ENCODE measurements at regions not wholly inside any gene's neighbourhood (a gene's known extent, or its start where the extent isn't known, plus 50 kb on each side); places are given as distances from the start of the nearest gene placed in this dataset.

- WGBS, 2 experiments (ENCODE audit: extremely low coverage in 1 of 2, insufficient coverage in 1 of 2, insufficient read length in 1 of 2, insufficient replicate concordance in 2 of 2, low coverage in 1 of 2, low lambda C conversion rate in 2 of 2, missing lambda C conversion rate in 1 of 2): 14% methylated on average over 7 of the region's 9 CpGs; no CpG with 5 or more reads in 1 of the 2 experiments
- Histone ChIP-seq H3K27me3 (replicated peaks in 1 of 4; ENCODE audit: control insufficient read depth in 3 of 4, extremely low read depth in 1 of 4, insufficient read depth in 3 of 4, low read length in 3 of 4) (no peaks in the 10 kb centered on the region), H2BK15ac (ENCODE audit: low read length) (no peak overlapping the region), H4K8ac (ENCODE audit: extremely low read depth, insufficient read depth, low read length) (no peak overlapping the region), H2AFZ (ENCODE audit: low read length) (no peak overlapping the region), H2BK20ac (ENCODE audit: low read length) (no peak overlapping the region), H3K9me3 (ENCODE audit: insufficient read depth in 2 of 2, low read depth in 1 of 2, low read length in 1 of 2) (peaks cover 10 to 16% of the 10 kb centered on the region in 2 experiments; a peak in 3 of 4 replicates), H3K23ac (ENCODE audit: insufficient read length) (no peak overlapping the region), H3K79me2 (ENCODE audit: control insufficient read depth in 1 of 2, insufficient read depth in 2 of 2, low read length in 2 of 2) (no peaks in the 10 kb centered on the region), H3K9ac (replicated peaks in 1 of 4; ENCODE audit: extremely low read depth in 1 of 4, low read depth in 3 of 4, low read length in 3 of 4) (0 out of 7 replicates have a peak overlapping the region, but pooled peaks of 1 of the 4 experiments have one; percentile 6), H4K5ac (ENCODE audit: insufficient read length, low read depth, low read length) (peak overlapping the region; percentile 15), H2BK12ac (ENCODE audit: low read depth, low read length) (peak overlapping the region; percentile 55; the same call in 1 of the 2 replicates), H3K79me1 (ENCODE audit: low read depth, low read length) (no peaks in the 10 kb centered on the region), H3K4me1 (replicated peaks in 1 of 4; ENCODE audit: control insufficient read depth in 3 of 4, insufficient read depth in 4 of 4, low read length in 3 of 4) (peaks cover 2 to 15% (median 6%) of the 10 kb centered on the region in 4 experiments; a peak in 4 of 7 replicates), H2AK5ac (ENCODE audit: low read depth, low read length) (no peak overlapping the region), H3K14ac (ENCODE audit: insufficient read length) (no peak overlapping the region), H4K20me1 (replicated peaks in 1 of 2; ENCODE audit: control insufficient read depth in 1 of 2, insufficient read depth in 2 of 2, low read length in 2 of 2) (no peaks in the 10 kb centered on the region), H3K4me2 (ENCODE audit: insufficient read depth in 1 of 2, low read depth in 2 of 2, low read length in 2 of 2) (peak overlapping the region; percentile 49 to 78; a peak in 3 of 4 replicates), H3K36me3 (ENCODE audit: control insufficient read depth in 2 of 4, insufficient read depth in 4 of 4, low read length in 3 of 4) (peaks cover 0 to 3% (median 0%) of the 10 kb centered on the region in 4 experiments; a peak in 2 of 8 replicates), H2BK5ac (ENCODE audit: low read depth, low read length) (no peak overlapping the region; the same call in 1 of the 2 replicates), H3K23me2 (ENCODE audit: low read depth, low read length) (no peaks in the 10 kb centered on the region), H3K4me3 (ENCODE audit: extremely low read depth in 1 of 4, insufficient read depth in 2 of 4, low read depth in 3 of 4, low read length in 4 of 4) (peak overlapping the region in 2 of 4 experiments; percentile 3 to 34; a peak in 2 of 8 replicates), H4K91ac (replicated peaks; ENCODE audit: insufficient read length, low read length) (no peak overlapping the region), H3K4ac (replicated peaks; ENCODE audit: insufficient read length, low read depth, low read length) (no peak overlapping the region), H2BK120ac (replicated peaks; ENCODE audit: low read depth, low read length) (peak overlapping the region; percentile 90), H3K27ac (ENCODE audit: low read depth, low read length) (peak overlapping the region; percentile 67; the same call in 1 of the 2 replicates), H3K18ac (ENCODE audit: extremely low read depth, low read length) (no peak overlapping the region), H3K56ac (replicated peaks; ENCODE audit: insufficient read length, low read depth, low read length) (no peak overlapping the region)
- ChIA-PET POLR2A (ENCODE audit: partially characterized antibody) (no interaction called here), CTCF (ENCODE audit: partially characterized antibody) (interaction anchor here (0.7 kb wide), 1 partner anchor 33 kb away, joined by 3 read pairs; no protein-coding TSS in a partner anchor)
- FAIRE-seq: peak; percentile 88
- DNase-seq (ENCODE audit: low read depth in 1 of 2, low spot score in 2 of 2): peak in 1 of 2 experiments; percentile 29
- TF ChIP-seq NRF1 (IDR thresholded peaks at IDR 0.05; ENCODE audit: low read depth, low read length) (no peak), HDAC6 (IDR thresholded peaks at IDR 0.05; ENCODE audit: low read depth, low read length) (no peak), CHD1 (IDR thresholded peaks at IDR 0.05; ENCODE audit: low read depth, low read length) (no peak), MAFK (IDR thresholded peaks at IDR 0.05; ENCODE audit: low read depth, low read length) (peak; percentile 91), SIN3A (conservative IDR thresholded peaks at IDR 0.05 in 1 of 2, IDR thresholded peaks at IDR 0.05 in 1 of 2; ENCODE audit: low read depth in 1 of 2, low read length in 2 of 2) (no peak), RAD21 (IDR thresholded peaks at IDR 0.05 in 1 of 2, conservative IDR thresholded peaks at IDR 0.05 in 1 of 2; ENCODE audit: low read depth in 2 of 2, low read length in 2 of 2) (no peak), RFX5 (IDR thresholded peaks at IDR 0.05; ENCODE audit: borderline replicate concordance, low read depth, low read length) (no peak), CHD2 (IDR thresholded peaks at IDR 0.05; ENCODE audit: low read length) (no peak), RBBP5 (IDR thresholded peaks at IDR 0.05; ENCODE audit: borderline replicate concordance, low read depth, low read length) (no peak), USF2 (IDR thresholded peaks at IDR 0.05; ENCODE audit: low read length) (no peak)
Measured at GRCh38 chrX:9148615-9149399, 114.9 kb upstream of the FAM9B start.
